GM12878 (cell line): ENCODE measurements at regions not wholly inside any gene's neighbourhood (a gene's known extent, or its start where the extent isn't known, plus 50 kb on each side); places are given as distances from the start of the nearest gene placed in this dataset.

Experiments
- ATAC-seq: fragments of 200-7000 bp; cut with Tn5 transposase; 3 replicates; pipeline ENCODE4 v1.9.1; 2020; ENCODE audit warnings: mild to moderate bottlenecking, moderate library complexity
- BruUV-seq: library from RNA; stranded (reverse); fragments of 400-500 nt; replicated peaks from 2 replicates; lab custom pipeline; 2021; lab: Mats Ljungman, UMichigan
- CTCF ChIA-PET: fragments of 300-600 bp; sonication (Branson Sonifier 250); formaldehyde crosslinking; extraction: SDS; loops from one replicate; lab custom pipeline; 2021; ENCODE audit warnings: inconsistent platforms; lab: Yijun Ruan, JAX
- POLR2A ChIA-PET: fragments of 350-600 bp; formaldehyde crosslinking; extraction: SDS; loops from one replicate; lab custom pipeline; 2021; ENCODE audit warnings: inconsistent platforms; lab: Charles Lee
- RAD21 ChIA-PET: fragments of 300-600 bp; sonication (Branson Sonifier 250); formaldehyde crosslinking; loops from one replicate; lab custom pipeline; 2023; ENCODE audit warnings: antibody characterized with exemption; ENCODE audit not compliant: unreplicated experiment; lab: Charles Lee
- SMC1A ChIA-PET: fragments of 300-600 bp; sonication (Branson Sonifier 250); formaldehyde crosslinking; loops from one replicate; lab custom pipeline; 2023; ENCODE audit not compliant: unreplicated experiment, uncharacterized antibody; lab: Charles Lee
- DNase-seq: peaks from one replicate; pipeline ENCODE4 v3.0.0-alpha.2; 2011; ENCODE audit warnings: low read depth, low spot score
- FAIRE-seq: peaks from 3 replicates; lab custom pipeline; 2011; peaks lifted over from hg19 to GRCh38; lab: Jason Lieb, UNC
- H2AFZ ChIP-seq: 2 replicates; pipeline ENCODE4 v1.6.0; 2011; ENCODE audit warnings: low read depth, low read length, control low read depth; ENCODE audit not compliant: control insufficient read depth
- H3K27ac ChIP-seq: 2 replicates; pipeline ENCODE4 v1.5.1; 2011; ENCODE audit warnings: control low read depth; ENCODE audit not compliant: control insufficient read depth, insufficient read depth
- H3K27me3 ChIP-seq, 2 experiments: replicated peaks in 1 of 2; 2 replicates each; pipeline versions ENCODE4 v1.6.0 to v1.6.1; 2011; ENCODE audit warnings: low read length in 1 of 2; ENCODE audit not compliant: control insufficient read depth in 2 of 2, insufficient read depth in 2 of 2
- H3K36me3 ChIP-seq, 2 experiments: 2 replicates each; pipeline ENCODE4 v1.5.1; 2011; ENCODE audit warnings: low read length in 1 of 2; ENCODE audit not compliant: control insufficient read depth in 2 of 2, insufficient read depth in 2 of 2
- H3K4me1 ChIP-seq: 2 replicates; pipeline ENCODE4 v1.6.1; 2011; ENCODE audit warnings: mild to moderate bottlenecking, low read length, moderate library complexity, mixed read lengths; ENCODE audit not compliant: control insufficient read depth, insufficient read depth
- H3K4me2 ChIP-seq: 2 replicates; pipeline ENCODE4 v1.6.0; 2011; ENCODE audit warnings: control low read depth; ENCODE audit not compliant: control insufficient read depth, insufficient read depth
- H3K4me3 ChIP-seq: fragments of 200-600 bp; sonication (generic); 2 replicates; pipeline ENCODE4 v1.5.1; 2016
- H3K79me2 ChIP-seq: 2 replicates; pipeline ENCODE4 v1.6.0; 2011; ENCODE audit warnings: low read length; ENCODE audit not compliant: control insufficient read depth, insufficient read depth
- H3K9ac ChIP-seq: 2 replicates; pipeline ENCODE4 v1.8.0; 2011; ENCODE audit warnings: low read length, control low read depth, mixed read lengths; ENCODE audit not compliant: control insufficient read depth, insufficient read depth
- H3K9me3 ChIP-seq: replicated peaks from 3 replicates; pipeline ENCODE4 v1.5.1; 2011; ENCODE audit warnings: mild to moderate bottlenecking, low read length; ENCODE audit not compliant: control insufficient read depth, insufficient read depth
- H4K20me1 ChIP-seq: 2 replicates; pipeline ENCODE4 v1.6.0; 2011; ENCODE audit not compliant: control insufficient read depth, insufficient read depth
- BHLHE40 ChIP-seq, 2 experiments: fragments of 450-650 bp in 1 of 2; IDR thresholded peaks; 2 replicates each; pipeline ENCODE4 v1.6.1; 2011 to 2017; ENCODE audit warnings: low read depth in 2 of 2, borderline replicate concordance in 1 of 2, improper control_type of control experiment in 1 of 2, low read length in 1 of 2, mild to moderate bottlenecking in 1 of 2
- CHD4 ChIP-seq: fragments of 200-600 bp; sonication (generic); IDR thresholded peaks from 2 replicates; pipeline ENCODE4 v1.6.1; 2016; ENCODE audit warnings: mild to moderate bottlenecking
- EGR1 ChIP-seq, 2 experiments: IDR thresholded peaks; 1 replicate in 1 of 2; 2 replicates in 1 of 2; pipeline ENCODE4 v1.6.1; 2011 to 2012; ENCODE audit warnings: low read depth in 2 of 2, low read length in 2 of 2, borderline replicate concordance in 1 of 2, mild to moderate bottlenecking in 1 of 2, moderate library complexity in 1 of 2
- HDAC2 ChIP-seq: fragments of 200-600 bp; sonication (generic); IDR thresholded peaks from 2 replicates; pipeline ENCODE4 v1.6.1; 2017
- NFXL1 ChIP-seq: fragments of 450-650 bp; IDR thresholded peaks from 2 replicates; pipeline ENCODE4 v1.6.1; 2017; ENCODE audit warnings: antibody characterized with exemption, mild to moderate bottlenecking, borderline replicate concordance
- PAX5 ChIP-seq: IDR thresholded peaks from 2 replicates; pipeline ENCODE4 v1.6.1; 2011; ENCODE audit warnings: low read depth, low read length, borderline replicate concordance
- RAD51 ChIP-seq: fragments of 450-650 bp; IDR thresholded peaks from 2 replicates; pipeline ENCODE4 v1.6.1; 2016; ENCODE audit warnings: moderate library complexity, mild to moderate bottlenecking, inconsistent platforms
- SMARCA5 ChIP-seq: fragments of 450-650 bp; IDR thresholded peaks from 2 replicates; pipeline ENCODE4 v1.6.1; 2017; ENCODE audit warnings: mild to moderate bottlenecking
- SP1 ChIP-seq: IDR thresholded peaks from one replicate; pipeline ENCODE4 v1.6.1; 2011; ENCODE audit warnings: low read depth, low read length
- YBX1 ChIP-seq: fragments of 450-650 bp; IDR thresholded peaks from 2 replicates; pipeline ENCODE4 v1.6.1; 2016; ENCODE audit warnings: antibody characterized with exemption
- WGBS: methylation state at CpG from one replicate; pipeline ENCODE4 v1.1.6; 2016; ENCODE audit warnings: low lambda C conversion rate; ENCODE audit not compliant: insufficient replicate concordance, insufficient coverage; ENCODE audit errors: missing lambda C conversion rate; 5-methylcytosine and 5-hydroxymethylcytosine counted together
- in situ Hi-C: fragments of 300-500 bp; cut with MboI; formaldehyde crosslinking; loops from 9 replicates; pipeline ENCODE4 v1.14.3; 2018; ENCODE audit warnings: mixed read lengths
- intact Hi-C: fragments of 100-400 bp; cut with micrococcal nuclease; formaldehyde crosslinking; loops from one replicate; pipeline ENCODE4 v1.14.2; 2022; ENCODE audit not compliant: unreplicated experiment
- TF ChIP-seq, protein P1 (sequence below): fragments of 450-650 bp; IDR thresholded peaks from 2 replicates; pipeline ENCODE4 v1.6.1; 2017; ENCODE audit warnings: mild to moderate bottlenecking, moderate library complexity
- TF ChIP-seq, protein P2 (sequence below): IDR thresholded peaks from 2 replicates; pipeline ENCODE4 v1.6.1; 2011; ENCODE audit warnings: borderline replicate concordance, low read depth, mild to moderate bottlenecking, moderate library complexity, mixed read lengths, low read length; ENCODE audit not compliant: insufficient read depth; ENCODE audit errors: extremely low read length
- TF ChIP-seq, protein P3 (sequence below): IDR thresholded peaks from 2 replicates; pipeline ENCODE4 v1.6.1; 2012; ENCODE audit warnings: low read depth, low read length, improper control_type of control experiment
- TF ChIP-seq, protein P4 (sequence below): fragments of 450-650 bp; IDR thresholded peaks from 2 replicates; pipeline ENCODE4 v1.6.1; 2017; ENCODE audit warnings: borderline replicate concordance
- TF ChIP-seq, protein P5 (sequence below): fragments of 450-650 bp; IDR thresholded peaks from 2 replicates; pipeline ENCODE4 v1.6.1; 2014; ENCODE audit warnings: mild to moderate bottlenecking

DNA sequence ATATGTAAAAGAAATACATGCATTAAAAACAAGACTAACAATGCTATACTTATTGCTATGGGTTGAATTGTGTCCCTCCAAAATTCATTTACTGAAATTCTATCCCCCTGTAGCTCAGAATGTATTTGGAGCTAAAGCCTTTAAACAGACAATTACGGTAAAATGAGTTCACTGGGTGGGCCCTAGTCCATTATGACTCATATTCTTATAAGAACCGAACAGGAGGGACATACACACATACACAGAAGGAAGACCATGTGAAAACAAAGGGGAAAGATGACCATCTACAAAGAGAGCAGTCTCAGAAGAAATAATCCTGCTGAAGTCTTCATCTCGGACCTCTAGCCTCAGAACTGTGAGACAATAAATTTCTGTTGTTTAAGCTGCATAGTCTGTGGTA, 77.1 kb upstream of the ANKS1B start:
- FAIRE-seq, result no peak
- SMC1A ChIA-PET, result no interaction called here

More for the DNA sequence above, 77.1 kb upstream of the ANKS1B start:
- Histone ChIP-seq H4K20me1 (no peaks in the 10 kb centered on the region), H2AFZ (no peak overlapping the region), H3K27ac (no peak overlapping the region)
- in situ Hi-C loops (no loop called here), intact Hi-C loops (no loop called here)
- no peak for ATAC-seq
- BruUV-seq, result no TSS peak
- WGBS, result 93% methylated on average over 3 of the region's 3 CpGs
- TF ChIP-seq, protein P1, sequence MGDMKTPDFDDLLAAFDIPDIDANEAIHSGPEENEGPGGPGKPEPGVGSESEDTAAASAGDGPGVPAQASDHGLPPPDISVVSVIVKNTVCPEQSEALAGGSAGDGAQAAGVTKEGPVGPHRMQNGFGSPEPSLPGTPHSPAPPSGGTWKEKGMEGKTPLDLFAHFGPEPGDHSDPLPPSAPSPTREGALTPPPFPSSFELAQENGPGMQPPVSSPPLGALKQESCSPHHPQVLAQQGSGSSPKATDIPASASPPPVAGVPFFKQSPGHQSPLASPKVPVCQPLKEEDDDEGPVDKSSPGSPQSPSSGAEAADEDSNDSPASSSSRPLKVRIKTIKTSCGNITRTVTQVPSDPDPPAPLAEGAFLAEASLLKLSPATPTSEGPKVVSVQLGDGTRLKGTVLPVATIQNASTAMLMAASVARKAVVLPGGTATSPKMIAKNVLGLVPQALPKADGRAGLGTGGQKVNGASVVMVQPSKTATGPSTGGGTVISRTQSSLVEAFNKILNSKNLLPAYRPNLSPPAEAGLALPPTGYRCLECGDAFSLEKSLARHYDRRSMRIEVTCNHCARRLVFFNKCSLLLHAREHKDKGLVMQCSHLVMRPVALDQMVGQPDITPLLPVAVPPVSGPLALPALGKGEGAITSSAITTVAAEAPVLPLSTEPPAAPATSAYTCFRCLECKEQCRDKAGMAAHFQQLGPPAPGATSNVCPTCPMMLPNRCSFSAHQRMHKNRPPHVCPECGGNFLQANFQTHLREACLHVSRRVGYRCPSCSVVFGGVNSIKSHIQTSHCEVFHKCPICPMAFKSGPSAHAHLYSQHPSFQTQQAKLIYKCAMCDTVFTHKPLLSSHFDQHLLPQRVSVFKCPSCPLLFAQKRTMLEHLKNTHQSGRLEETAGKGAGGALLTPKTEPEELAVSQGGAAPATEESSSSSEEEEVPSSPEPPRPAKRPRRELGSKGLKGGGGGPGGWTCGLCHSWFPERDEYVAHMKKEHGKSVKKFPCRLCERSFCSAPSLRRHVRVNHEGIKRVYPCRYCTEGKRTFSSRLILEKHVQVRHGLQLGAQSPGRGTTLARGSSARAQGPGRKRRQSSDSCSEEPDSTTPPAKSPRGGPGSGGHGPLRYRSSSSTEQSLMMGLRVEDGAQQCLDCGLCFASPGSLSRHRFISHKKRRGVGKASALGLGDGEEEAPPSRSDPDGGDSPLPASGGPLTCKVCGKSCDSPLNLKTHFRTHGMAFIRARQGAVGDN, result no peak
- TF ChIP-seq CHD4 (no peak), YBX1 (no peak), RAD51 (no peak), SP1 (no peak), SMARCA5 (no peak), NFXL1 (no peak), PAX5 (no peak), BHLHE40 (IDR thresholded peaks at IDR 0.05; ENCODE audit: borderline replicate concordance in 1 of 2, low read depth in 2 of 2, low read length in 1 of 2) (no peak), EGR1 (IDR thresholded peaks at IDR 0.05; ENCODE audit: borderline replicate concordance in 1 of 2, low read depth in 2 of 2, low read length in 2 of 2) (no peak), HDAC2 (no peak)
- TF ChIP-seq, protein P2, sequence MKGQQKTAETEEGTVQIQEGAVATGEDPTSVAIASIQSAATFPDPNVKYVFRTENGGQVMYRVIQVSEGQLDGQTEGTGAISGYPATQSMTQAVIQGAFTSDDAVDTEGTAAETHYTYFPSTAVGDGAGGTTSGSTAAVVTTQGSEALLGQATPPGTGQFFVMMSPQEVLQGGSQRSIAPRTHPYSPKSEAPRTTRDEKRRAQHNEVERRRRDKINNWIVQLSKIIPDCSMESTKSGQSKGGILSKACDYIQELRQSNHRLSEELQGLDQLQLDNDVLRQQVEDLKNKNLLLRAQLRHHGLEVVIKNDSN, result no peak
- TF ChIP-seq, protein P3, sequence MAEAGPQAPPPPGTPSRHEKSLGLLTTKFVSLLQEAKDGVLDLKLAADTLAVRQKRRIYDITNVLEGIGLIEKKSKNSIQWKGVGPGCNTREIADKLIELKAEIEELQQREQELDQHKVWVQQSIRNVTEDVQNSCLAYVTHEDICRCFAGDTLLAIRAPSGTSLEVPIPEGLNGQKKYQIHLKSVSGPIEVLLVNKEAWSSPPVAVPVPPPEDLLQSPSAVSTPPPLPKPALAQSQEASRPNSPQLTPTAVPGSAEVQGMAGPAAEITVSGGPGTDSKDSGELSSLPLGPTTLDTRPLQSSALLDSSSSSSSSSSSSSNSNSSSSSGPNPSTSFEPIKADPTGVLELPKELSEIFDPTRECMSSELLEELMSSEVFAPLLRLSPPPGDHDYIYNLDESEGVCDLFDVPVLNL, result no peak
- TF ChIP-seq, protein P4, sequence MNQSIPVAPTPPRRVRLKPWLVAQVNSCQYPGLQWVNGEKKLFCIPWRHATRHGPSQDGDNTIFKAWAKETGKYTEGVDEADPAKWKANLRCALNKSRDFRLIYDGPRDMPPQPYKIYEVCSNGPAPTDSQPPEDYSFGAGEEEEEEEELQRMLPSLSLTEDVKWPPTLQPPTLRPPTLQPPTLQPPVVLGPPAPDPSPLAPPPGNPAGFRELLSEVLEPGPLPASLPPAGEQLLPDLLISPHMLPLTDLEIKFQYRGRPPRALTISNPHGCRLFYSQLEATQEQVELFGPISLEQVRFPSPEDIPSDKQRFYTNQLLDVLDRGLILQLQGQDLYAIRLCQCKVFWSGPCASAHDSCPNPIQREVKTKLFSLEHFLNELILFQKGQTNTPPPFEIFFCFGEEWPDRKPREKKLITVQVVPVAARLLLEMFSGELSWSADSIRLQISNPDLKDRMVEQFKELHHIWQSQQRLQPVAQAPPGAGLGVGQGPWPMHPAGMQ, result no peak
- TF ChIP-seq, protein P5, sequence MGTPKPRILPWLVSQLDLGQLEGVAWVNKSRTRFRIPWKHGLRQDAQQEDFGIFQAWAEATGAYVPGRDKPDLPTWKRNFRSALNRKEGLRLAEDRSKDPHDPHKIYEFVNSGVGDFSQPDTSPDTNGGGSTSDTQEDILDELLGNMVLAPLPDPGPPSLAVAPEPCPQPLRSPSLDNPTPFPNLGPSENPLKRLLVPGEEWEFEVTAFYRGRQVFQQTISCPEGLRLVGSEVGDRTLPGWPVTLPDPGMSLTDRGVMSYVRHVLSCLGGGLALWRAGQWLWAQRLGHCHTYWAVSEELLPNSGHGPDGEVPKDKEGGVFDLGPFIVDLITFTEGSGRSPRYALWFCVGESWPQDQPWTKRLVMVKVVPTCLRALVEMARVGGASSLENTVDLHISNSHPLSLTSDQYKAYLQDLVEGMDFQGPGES, result no peak
- TF ChIP-seq, all 136 proteins: peak for 0
- peaks cover 2% of the 10 kb centered on the region; the same call in 1 of the 3 replicates for H3K9me3 ChIP-seq
- H3K79me2 ChIP-seq, result no peaks in the 10 kb centered on the region
- H3K9ac ChIP-seq, result no peak overlapping the region
- no peaks in the 10 kb centered on the region for H3K27me3 ChIP-seq
- POLR2A ChIA-PET, result no interaction called here
- RAD21 ChIA-PET, result no interaction called here
- no peak overlapping the region for H3K4me3 ChIP-seq
- CTCF ChIA-PET, result no interaction called here
- no peak overlapping the region for H3K4me2 ChIP-seq
- no peak for DNase-seq
- H3K36me3 ChIP-seq, result peaks cover 0 to 2% of the 10 kb centered on the region in 2 experiments; a peak in 2 of 4 replicates
- H3K4me1 ChIP-seq, result no peaks in the 10 kb centered on the region
